Caco-2 (cell line): ENCODE measurements at regions not wholly inside any gene's neighbourhood (a gene's known extent, or its start where the extent isn't known, plus 50 kb on each side); places are given as distances from the start of the nearest gene placed in this dataset.

Source experiments
- BruUV-seq: library from RNA; stranded (reverse); fragments of 400-500 nt; replicated peaks from 2 replicates; lab custom pipeline; 2021; lab: Mats Ljungman, UMichigan
- CTCF ChIA-PET: fragments of 300-600 bp; sonication (Branson Sonifier 250); formaldehyde crosslinking; loops from one replicate; lab custom pipeline; 2022; ENCODE audit warnings: antibody characterized with exemption; lab: Charles Lee
- POLR2A ChIA-PET: fragments of 300-600 bp; sonication (Branson Sonifier 250); formaldehyde crosslinking; loops from one replicate; lab custom pipeline; 2022; ENCODE audit warnings: antibody characterized with exemption; lab: Charles Lee
- DNase-seq, 2 experiments: peaks; one replicate each; pipeline versions ENCODE4 v3.0.0 to v3.0.0-alpha.2; 2020 to 2022
- H3K27me3 ChIP-seq: replicated peaks from 2 replicates; pipeline ENCODE4 v1.6.0; 2011; ENCODE audit warnings: low read length; ENCODE audit not compliant: control insufficient read depth, insufficient read depth
- H3K36me3 ChIP-seq: 2 replicates; pipeline ENCODE4 v1.5.1; 2011; ENCODE audit warnings: low read length; ENCODE audit not compliant: control insufficient read depth, insufficient read depth
- H3K4me1 ChIP-seq: fragments of 250-450 bp; sonication (Bioruptor Pico); 2 replicates; pipeline ENCODE4 v1.5.1; 2020; ENCODE audit warnings: mild to moderate bottlenecking
- H3K4me3 ChIP-seq: 2 replicates; pipeline ENCODE4 v1.5.1; 2011; ENCODE audit warnings: low read depth, mild to moderate bottlenecking, control low read depth, low read length
- H3K9me3 ChIP-seq: fragments of 250-450 bp; sonication (Bioruptor Pico); 2 replicates; pipeline ENCODE4 v1.5.1; 2020; ENCODE audit warnings: mild to moderate bottlenecking, moderate library complexity
- H3K27ac Mint-ChIP-seq: one replicate; pipeline ENCODE4 v1.8.0; 2022; ENCODE audit warnings: mixed read lengths; ENCODE audit not compliant: unreplicated experiment
- H3K27me3 Mint-ChIP-seq: one replicate; pipeline ENCODE4 v1.8.0; 2022; ENCODE audit warnings: mixed read lengths; ENCODE audit not compliant: insufficient read depth, unreplicated experiment
- H3K36me3 Mint-ChIP-seq: one replicate; pipeline ENCODE4 v1.8.0; 2022; ENCODE audit warnings: mild to moderate bottlenecking, mixed read lengths; ENCODE audit not compliant: insufficient read depth, unreplicated experiment
- H3K4me1 Mint-ChIP-seq: one replicate; pipeline ENCODE4 v1.8.0; 2022; ENCODE audit warnings: low read depth, mixed read lengths; ENCODE audit not compliant: unreplicated experiment
- H3K4me3 Mint-ChIP-seq: one replicate; pipeline ENCODE4 v1.8.0; 2022; ENCODE audit warnings: mild to moderate bottlenecking, moderate library complexity, mixed read lengths; ENCODE audit not compliant: unreplicated experiment
- H3K9me3 Mint-ChIP-seq: one replicate; pipeline ENCODE4 v1.8.0; 2022; ENCODE audit warnings: mixed read lengths; ENCODE audit not compliant: unreplicated experiment
- CTCF ChIP-seq, 2 experiments: fragments of 200-600 bp in 1 of 2; IDR thresholded peaks; 1 replicate in 1 of 2; 2 replicates in 1 of 2; pipeline versions ENCODE4 v1.5.1 to v1.8.0; 2011 to 2022; ENCODE audit warnings: antibody characterized with exemption in 1 of 2, control low read depth in 1 of 2, inconsistent platforms in 1 of 2, low read depth in 1 of 2, low read length in 1 of 2, mild to moderate bottlenecking in 1 of 2, moderate library complexity in 1 of 2; ENCODE audit not compliant: insufficient read depth in 1 of 2, severe bottlenecking in 1 of 2, unreplicated experiment in 1 of 2
- intact Hi-C: fragments of 100-400 bp; cut with micrococcal nuclease; formaldehyde crosslinking; loops from one replicate; pipeline ENCODE4 v1.10.0; 2022; ENCODE audit not compliant: unreplicated experiment

- no TSS peak for BruUV-seq
- no peak overlapping the region for H3K27ac Mint-ChIP-seq
- intact Hi-C loops = no loop called here
- H3K27me3 Mint-ChIP-seq = peaks cover 8% of the 10 kb centered on the region
- H3K9me3 ChIP-seq = no peaks in the 10 kb centered on the region
- POLR2A ChIA-PET = no interaction called here
- CTCF ChIA-PET = no interaction called here
- no peak overlapping the region for H3K4me3 Mint-ChIP-seq
- H3K4me1 Mint-ChIP-seq = no peaks in the 10 kb centered on the region
- no peaks in the 10 kb centered on the region for H3K36me3 ChIP-seq
- no peak for DNase-seq
- no peaks in the 10 kb centered on the region for H3K36me3 Mint-ChIP-seq
- no peak for TF ChIP-seq CTCF (IDR thresholded peaks at IDR 0.05; ENCODE audit: insufficient read depth in 1 of 2, low read depth in 1 of 2, low read length in 1 of 2, severe bottlenecking in 1 of 2, unreplicated experiment in 1 of 2)
- H3K4me3 ChIP-seq = no peak overlapping the region
- H3K9me3 Mint-ChIP-seq = no peaks in the 10 kb centered on the region
- no peaks in the 10 kb centered on the region for H3K4me1 ChIP-seq
- H3K27me3 ChIP-seq = no peaks in the 10 kb centered on the region
These were observed 247.5 kb upstream of the CRY1 start for GRCh38 chr12:107340898-107341297.

- H3K27ac Mint-ChIP-seq = no peak overlapping the region
- intact Hi-C loops = no loop called here
- no peak for DNase-seq
- no peak overlapping the region for H3K4me3 ChIP-seq
- H3K9me3 ChIP-seq = no peaks in the 10 kb centered on the region
- no peaks in the 10 kb centered on the region for H3K4me1 Mint-ChIP-seq
- no peaks in the 10 kb centered on the region for H3K27me3 ChIP-seq
- BruUV-seq = no TSS peak
- POLR2A ChIA-PET = no interaction called here
- CTCF ChIA-PET = no interaction called here
- TF ChIP-seq CTCF (IDR thresholded peaks at IDR 0.05; ENCODE audit: insufficient read depth in 1 of 2, low read depth in 1 of 2, low read length in 1 of 2, severe bottlenecking in 1 of 2, unreplicated experiment in 1 of 2) = no peak
- peaks cover 6% of the 10 kb centered on the region for H3K27me3 Mint-ChIP-seq
- H3K9me3 Mint-ChIP-seq = peaks cover 9% of the 10 kb centered on the region
- H3K36me3 Mint-ChIP-seq = no peaks in the 10 kb centered on the region
- H3K4me3 Mint-ChIP-seq = no peak overlapping the region
- H3K36me3 ChIP-seq = no peaks in the 10 kb centered on the region
- H3K4me1 ChIP-seq = no peaks in the 10 kb centered on the region
These were observed 250.9 kb upstream of the CRY1 start for GRCh38 chr12:107344035-107344808.

- Mint-ChIP-seq H3K27me3 (no peaks in the 10 kb centered on the region), H3K4me3 (no peak overlapping the region), H3K4me1 (no peaks in the 10 kb centered on the region), H3K36me3 (no peaks in the 10 kb centered on the region), H3K9me3 (peaks cover 9% of the 10 kb centered on the region), H3K27ac (no peak overlapping the region)
- no peaks in the 10 kb centered on the region for H3K36me3 ChIP-seq
- no peaks in the 10 kb centered on the region for H3K27me3 ChIP-seq
- POLR2A ChIA-PET = no interaction called here
- H3K9me3 ChIP-seq = no peaks in the 10 kb centered on the region
- H3K4me3 ChIP-seq = no peak overlapping the region
- H3K4me1 ChIP-seq = no peaks in the 10 kb centered on the region
- DNase-seq = no peak
- intact Hi-C loops = no loop called here
- TF ChIP-seq CTCF (IDR thresholded peaks at IDR 0.05; ENCODE audit: insufficient read depth in 1 of 2, low read depth in 1 of 2, low read length in 1 of 2, severe bottlenecking in 1 of 2, unreplicated experiment in 1 of 2) = no peak
- CTCF ChIA-PET = no interaction called here
- BruUV-seq = no TSS peak
These were observed 253.9 kb upstream of the CRY1 start for GRCh38 chr12:107347261-107347660.
